NCI-H1417 (cell line): ENCODE measurements at regions not wholly inside any gene's neighbourhood (a gene's known extent, or its start where the extent isn't known, plus 50 kb on each side); places are given as distances from the start of the nearest gene placed in this dataset.
"Not testable (repeated sequence)": the region's sequence is repeated elsewhere in the genome, so short reads cannot be mapped to it uniquely, and the experiment has no call there.

Experiments
- DNase-seq, 3 experiments: peaks; one replicate each; lab custom pipeline; 2025; lab: John Stamatoyannopoulos, UW

GRCh38 chr3:112765531-112765930 lies 81.1 kb downstream of the CD200R1L start:
- no peak for DNase-seq

- no peak for DNase-seq
Observed at GRCh38 chr3:112763258-112763657, 83.4 kb downstream of the CD200R1L start.

- no peak for DNase-seq
Observed at GRCh38 chr3:112761062-112761638, 85.5 kb downstream of the CD200R1L start.

- DNase-seq = peak in 2 of 3 experiments; percentile 30 to 76
Observed at GRCh38 chr3:112759681-112760080, 87.0 kb downstream of the CD200R1L start.

- DNase-seq = no peak
Observed at GRCh38 chr3:112759210-112759609, 87.5 kb downstream of the CD200R1L start.

GRCh38 chr3:112757197-112757596 lies 89.5 kb downstream of the CD200R1L start:
- DNase-seq = no peak

- no peak for DNase-seq
Observed at GRCh38 chr3:112755845-112756613, 90.6 kb downstream of the CD200R1L start.

- not testable (repeated sequence) for DNase-seq
Observed at GRCh38 chr3:112755046-112755445, 91.6 kb downstream of the CD200R1L start.

GRCh38 chr3:112751564-112752512 lies 94.8 kb downstream of the CD200R1L start:
- peak in 1 of 3 experiments; percentile 18 for DNase-seq

GRCh38 chr3:112751061-112751460 lies 95.6 kb downstream of the CD200R1L start:
- DNase-seq = no peak

- no peak for DNase-seq
Observed at GRCh38 chr3:112747624-112748023, 99.0 kb downstream of the CD200R1L start.

GRCh38 chr3:112746675-112747280 lies 99.9 kb downstream of the CD200R1L start:
- DNase-seq = no peak

GRCh38 chr3:112745567-112746248 lies 101.0 kb downstream of the CD200R1L start:
- no peak for DNase-seq

- DNase-seq = no peak
Observed at GRCh38 chr3:112744825-112745566, 101.7 kb downstream of the CD200R1L start.

- DNase-seq = no peak
Observed at GRCh38 chr3:112744106-112744505, 102.6 kb downstream of the CD200R1L start.

- no peak for DNase-seq
Observed at GRCh38 chr3:112742934-112743333, 102.0 kb upstream of the CCDC80 start.

- no peak for DNase-seq
Observed at GRCh38 chr3:112741983-112742382, 101.0 kb upstream of the CCDC80 start.

GRCh38 chr3:112740835-112741234 lies 99.9 kb upstream of the CCDC80 start:
- DNase-seq = no peak

GRCh38 chr3:112739252-112739965 lies 98.5 kb upstream of the CCDC80 start:
- DNase-seq = no peak

- DNase-seq = no peak
Observed at GRCh38 chr3:112738366-112738765, 97.4 kb upstream of the CCDC80 start.
